ENCODE measurements at regions not wholly inside any gene's neighbourhood (a gene's known extent, or its start where the extent isn't known, plus 50 kb on each side); places are given as distances from the start of the nearest gene placed in this dataset.

- TF ChIP-seq FOXM1 (IDR thresholded peaks at IDR 0.05; ENCODE audit: borderline replicate concordance, low read depth): no peak
- no peak for TF ChIP-seq REST (IDR thresholded peaks at IDR 0.05; ENCODE audit: low read depth)
- TF ChIP-seq YY1 (IDR thresholded peaks at IDR 0.05; ENCODE audit: low read depth): no peak
Observed at GRCh38 chr13:26878438-26878837, 117.9 kb upstream of the GPR12 start.
